HG02798 (cell line): ENCODE measurements at regions not wholly inside any gene's neighbourhood (a gene's known extent, or its start where the extent isn't known, plus 50 kb on each side); places are given as distances from the start of the nearest gene placed in this dataset.

Experiments
- ATAC-seq: cut with Tn5 transposase; IDR thresholded peaks from one replicate; pipeline ENCODE4 v1.9.1; 2021; ENCODE audit warnings: mild to moderate bottlenecking; ENCODE audit not compliant: unreplicated experiment, poor library complexity

- no peak for ATAC-seq
Measured at GRCh38 chr9:118271936-118272335, 567.7 kb downstream of the TLR4 start.

- ATAC-seq = no peak
Measured at GRCh38 chr9:118273048-118273447, 568.8 kb downstream of the TLR4 start.

DNA sequence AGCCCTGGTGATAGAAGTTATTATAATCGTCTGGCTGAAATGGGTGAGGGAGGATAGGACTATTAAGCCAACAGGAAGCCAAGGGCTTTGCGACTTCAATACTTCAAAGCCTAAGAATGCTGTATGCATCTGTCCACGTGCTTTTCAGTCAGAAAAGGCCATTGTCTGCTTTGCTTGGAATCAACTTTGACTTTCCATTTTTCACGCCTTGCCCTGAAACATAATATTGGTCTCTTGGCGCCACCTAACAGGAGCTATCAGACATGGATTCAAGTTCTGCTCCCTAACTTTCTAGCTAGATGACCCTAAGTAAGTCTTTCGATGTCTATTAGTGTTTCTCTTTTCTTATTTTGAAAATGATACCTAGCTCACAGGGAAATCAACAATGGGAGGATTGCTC, 572.6 kb downstream of the TLR4 start:
- no peak for ATAC-seq

DNA sequence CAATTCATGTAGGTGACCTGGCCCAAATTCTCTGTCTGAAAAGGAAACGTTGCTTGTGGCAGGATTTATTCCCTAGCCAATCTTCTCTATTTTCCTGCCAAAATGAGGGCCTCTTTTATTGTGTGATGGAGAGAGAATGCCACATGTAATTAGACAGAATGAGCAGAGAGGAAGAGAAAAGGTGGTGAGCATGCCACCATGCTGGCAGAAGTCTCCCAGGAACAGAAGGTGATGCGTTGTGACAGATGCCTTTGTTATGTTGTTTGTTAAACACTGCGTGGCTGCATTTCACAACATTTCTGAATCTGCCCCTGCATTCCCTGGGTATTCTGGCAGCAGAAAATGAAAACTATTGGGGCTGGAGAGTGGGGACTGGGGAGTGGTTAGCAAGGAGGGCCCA, 577.6 kb downstream of the TLR4 start:
- ATAC-seq = no peak

- no peak for ATAC-seq
Measured at GRCh38 chr9:118283488-118283887, 579.3 kb downstream of the TLR4 start.

DNA sequence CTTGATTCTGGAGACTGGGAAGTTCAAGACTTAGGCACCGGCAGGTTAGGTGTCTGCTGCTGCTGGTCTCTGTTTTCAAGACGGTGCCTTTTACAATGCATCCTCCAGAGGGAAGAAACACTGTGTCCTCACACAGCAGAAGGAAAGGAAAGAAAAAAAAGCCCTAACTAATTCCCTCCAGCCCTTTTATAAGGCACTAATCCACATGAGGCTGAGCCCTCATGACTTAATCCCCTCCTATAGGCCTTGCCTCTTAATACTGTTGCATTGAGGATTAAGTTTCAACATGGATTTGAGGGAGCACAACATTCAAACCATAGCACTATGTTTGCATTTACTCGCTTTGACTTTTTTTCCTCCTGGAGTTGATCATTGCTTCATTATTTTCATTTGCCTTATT, 585.9 kb downstream of the TLR4 start:
- no peak for ATAC-seq

DNA sequence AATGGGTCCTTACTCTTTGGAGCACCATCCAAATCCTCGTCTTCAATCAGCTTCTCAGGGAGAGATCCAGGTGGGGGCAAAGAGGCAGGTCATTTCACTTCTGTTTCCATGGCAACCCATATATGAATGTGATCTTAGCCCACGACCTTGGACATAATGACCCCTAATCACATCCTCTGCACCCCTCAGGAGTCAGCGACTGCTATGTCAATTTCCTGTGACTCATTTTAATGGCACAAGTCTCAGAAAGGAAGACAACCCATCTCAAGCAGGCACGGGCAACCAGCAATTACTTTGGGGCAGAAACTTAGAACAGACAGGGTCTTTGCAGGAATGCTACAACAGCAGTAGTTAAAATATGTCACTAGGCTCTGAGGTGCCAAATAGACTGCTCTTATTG, 591.2 kb downstream of the TLR4 start:
- ATAC-seq = no peak

DNA sequence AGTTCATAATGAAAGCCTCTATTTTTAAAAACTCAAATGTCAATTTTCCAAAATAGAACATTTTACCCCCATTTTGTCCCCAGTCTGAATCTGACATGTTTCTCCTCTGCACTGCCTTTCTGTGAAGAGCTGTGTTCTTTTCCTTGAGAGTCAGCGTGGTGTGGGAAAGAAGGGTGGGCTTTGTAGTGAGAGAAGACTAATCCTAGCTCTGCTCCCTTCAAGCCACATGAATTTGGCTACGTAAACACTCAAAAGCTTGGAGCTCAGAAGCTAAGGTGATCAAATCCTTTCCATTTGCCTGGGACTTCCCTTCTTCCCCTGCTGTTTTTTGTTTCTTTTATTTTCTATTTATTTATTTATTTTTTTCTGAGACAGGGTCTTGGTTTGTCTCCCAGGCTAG, 598.5 kb downstream of the TLR4 start:
- no peak for ATAC-seq

DNA sequence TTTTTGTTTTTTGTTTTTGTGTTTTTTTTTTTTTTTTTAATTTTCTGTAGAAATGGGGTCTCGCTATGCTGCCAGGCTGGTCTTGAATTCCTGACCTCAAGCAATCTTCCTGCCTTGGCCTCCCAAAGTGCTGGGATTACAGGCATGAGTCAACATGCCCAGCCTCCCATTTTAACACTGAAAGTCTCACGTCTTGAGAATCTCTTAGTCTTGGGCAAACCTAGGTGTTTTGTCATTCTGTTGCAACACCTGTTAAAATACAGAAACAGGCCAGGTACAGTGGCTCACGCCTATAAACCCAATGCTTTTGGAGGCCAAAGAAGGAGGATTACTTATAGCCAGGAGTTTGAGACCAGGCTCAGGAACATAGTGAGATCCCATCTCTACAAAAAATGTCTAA, 599.0 kb downstream of the TLR4 start:
- no peak for ATAC-seq

- no peak for ATAC-seq
Measured at GRCh38 chr9:118305331-118305730, 601.1 kb downstream of the TLR4 start.

- ATAC-seq = no peak
Measured at GRCh38 chr9:118306801-118307200, 602.6 kb downstream of the TLR4 start.

DNA sequence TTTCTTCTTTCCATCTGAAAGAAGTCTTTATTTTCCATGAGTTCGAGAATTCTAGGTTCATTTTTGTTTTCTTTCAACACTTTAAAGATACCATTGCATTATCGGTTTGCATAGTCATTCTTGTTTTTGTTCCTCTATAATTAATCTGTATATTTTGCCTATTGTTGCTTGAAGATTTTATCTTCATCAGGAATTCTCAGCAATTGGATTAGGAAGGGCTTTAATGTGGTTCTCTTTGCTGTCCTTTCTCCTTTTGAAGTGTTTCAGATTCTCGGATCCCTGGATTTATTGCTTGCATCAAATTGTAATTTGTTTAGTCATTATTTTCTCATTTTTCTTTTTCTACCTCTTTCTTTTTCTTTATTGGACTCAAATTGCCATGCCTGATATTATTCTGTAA, 609.8 kb downstream of the TLR4 start:
- no peak for ATAC-seq

DNA sequence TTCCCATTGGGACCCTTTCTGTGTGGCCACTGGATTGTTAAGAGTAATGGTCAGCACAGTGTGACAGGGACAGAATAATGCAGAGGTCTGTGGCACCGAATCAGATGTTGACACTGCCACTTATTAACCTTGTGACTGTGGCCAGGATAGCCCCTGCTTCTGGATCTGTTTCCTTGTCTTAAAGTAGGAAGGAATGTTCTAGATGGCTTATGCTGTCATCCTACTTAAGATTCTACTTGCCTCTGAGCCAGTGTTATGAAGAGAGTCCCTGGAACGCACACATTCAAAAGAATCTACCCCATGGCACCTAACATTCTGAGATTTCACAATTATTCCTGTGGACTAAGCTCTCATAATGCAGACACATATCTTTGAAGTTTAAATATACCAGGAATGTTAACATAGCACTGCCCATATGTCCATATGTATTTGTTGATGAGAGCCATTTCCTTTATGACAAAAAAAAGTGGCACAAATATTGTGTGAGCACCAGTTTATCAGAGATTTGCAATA, 612.7 kb downstream of the TLR4 start:
- ATAC-seq = no peak

GRCh38 chr9:118318770-118319431, 614.7 kb downstream of the TLR4 start:
- no peak for ATAC-seq

- no peak for ATAC-seq
Measured at GRCh38 chr9:118321788-118322187, 617.6 kb downstream of the TLR4 start.

DNA sequence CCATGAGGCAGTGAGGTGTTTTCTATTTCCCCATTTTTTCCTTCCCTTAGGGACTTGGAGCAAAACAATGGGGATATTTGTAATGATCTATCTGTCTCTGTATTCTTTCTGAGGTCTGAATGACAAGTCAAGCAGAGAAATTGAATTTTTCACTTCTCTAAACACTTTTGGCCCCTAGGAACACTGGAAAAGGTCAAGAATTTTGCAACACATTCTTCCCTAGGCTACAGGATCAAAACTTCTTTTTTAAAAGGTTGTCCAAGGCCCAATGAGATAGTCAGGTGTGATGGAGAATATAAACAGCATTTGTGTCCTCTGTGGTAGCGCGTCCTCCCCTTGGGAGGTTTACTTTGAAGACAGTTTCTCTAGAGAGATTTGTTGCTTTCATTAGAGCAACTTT, 620.5 kb downstream of the TLR4 start:
- no peak for ATAC-seq

GRCh38 chr9:118325757-118326156, 621.6 kb downstream of the TLR4 start:
- ATAC-seq = no peak

DNA sequence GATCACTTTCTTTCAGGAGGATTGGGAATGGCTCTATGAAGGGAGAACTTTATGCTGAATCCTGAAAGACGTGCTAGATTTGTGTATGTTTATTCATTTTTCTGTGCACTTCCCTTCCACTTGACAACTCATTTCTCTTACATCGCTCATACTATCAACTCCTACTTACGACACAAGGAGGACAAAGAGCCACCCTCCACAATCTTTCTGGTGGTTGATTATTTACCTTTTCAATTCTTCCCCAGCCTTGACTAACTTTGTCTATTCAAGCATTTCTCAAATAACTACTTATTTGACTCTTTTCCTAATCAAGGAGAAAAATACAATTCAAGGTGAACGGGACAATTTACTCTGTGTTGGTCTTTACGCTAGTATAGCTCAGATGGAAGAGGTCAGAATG, 622.1 kb downstream of the TLR4 start:
- ATAC-seq = no peak

GRCh38 chr9:118330191-118330986, 626.2 kb downstream of the TLR4 start:
- ATAC-seq = no peak

DNA sequence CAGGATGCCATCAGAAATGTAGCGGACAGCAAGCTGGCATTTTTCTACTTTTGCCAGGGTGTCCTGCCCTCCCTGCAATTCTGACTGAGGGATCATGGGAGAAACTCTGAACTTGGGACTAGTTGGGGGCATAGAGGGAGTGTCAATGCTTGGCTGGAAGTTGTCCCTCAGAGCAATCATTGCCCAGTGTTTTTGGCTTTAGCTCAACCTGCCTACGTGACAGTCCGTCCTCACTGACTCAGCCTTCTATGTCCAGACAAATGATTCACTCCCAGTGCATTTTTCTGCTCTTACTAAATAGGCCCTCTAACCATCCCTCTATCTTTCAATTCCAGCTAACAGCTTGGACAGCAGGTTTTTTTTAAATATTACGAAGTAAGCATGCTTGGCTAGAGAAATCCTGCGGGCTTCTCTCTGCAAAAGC, 627.4 kb downstream of the TLR4 start:
- no peak for ATAC-seq

DNA sequence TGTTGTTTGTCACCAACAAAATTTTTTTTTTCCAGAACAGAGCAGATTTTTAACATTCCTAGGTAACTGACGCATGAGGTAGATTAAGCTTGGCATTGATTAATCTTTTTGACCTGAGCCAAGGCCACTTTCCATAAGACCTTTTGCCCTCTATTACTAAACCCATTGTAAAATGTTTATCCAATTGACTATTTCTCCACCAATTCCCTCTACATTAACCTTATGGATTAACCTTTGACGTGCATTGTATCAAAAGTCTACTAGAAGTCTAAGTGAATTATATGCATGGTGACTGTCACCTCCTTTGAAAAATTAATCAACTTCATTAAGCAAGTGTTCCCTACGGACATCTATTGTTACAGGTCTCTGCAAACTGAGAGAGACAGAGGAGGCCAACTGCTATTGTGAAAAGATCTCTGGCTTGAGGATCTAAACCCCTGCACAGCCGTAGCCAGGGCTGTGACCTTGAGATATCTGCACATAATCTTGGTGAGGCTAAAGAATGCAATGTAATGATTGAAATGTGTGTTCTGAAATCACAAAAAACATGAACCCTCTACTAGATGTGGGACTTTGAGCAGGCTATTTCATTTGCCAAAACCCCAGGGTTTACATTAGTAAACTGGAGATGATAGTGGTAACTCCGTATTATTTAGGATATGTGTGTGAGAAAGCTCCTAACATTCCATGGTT, 632.2 kb downstream of the TLR4 start:
- no peak for ATAC-seq
